NCI-H2171 (cell line): ENCODE measurements at regions not wholly inside any gene's neighbourhood (a gene's known extent, or its start where the extent isn't known, plus 50 kb on each side); places are given as distances from the start of the nearest gene placed in this dataset.

Experiments
- DNase-seq: peaks from one replicate; lab custom pipeline; 2025; lab: John Stamatoyannopoulos, UW

GRCh38 chr5:31098811-31099210 is 94.7 kb upstream of the CDH6 start:
- DNase-seq, result no peak

- DNase-seq, result no peak
Measured at GRCh38 chr5:31097851-31098250, 95.6 kb upstream of the CDH6 start.

DNA sequence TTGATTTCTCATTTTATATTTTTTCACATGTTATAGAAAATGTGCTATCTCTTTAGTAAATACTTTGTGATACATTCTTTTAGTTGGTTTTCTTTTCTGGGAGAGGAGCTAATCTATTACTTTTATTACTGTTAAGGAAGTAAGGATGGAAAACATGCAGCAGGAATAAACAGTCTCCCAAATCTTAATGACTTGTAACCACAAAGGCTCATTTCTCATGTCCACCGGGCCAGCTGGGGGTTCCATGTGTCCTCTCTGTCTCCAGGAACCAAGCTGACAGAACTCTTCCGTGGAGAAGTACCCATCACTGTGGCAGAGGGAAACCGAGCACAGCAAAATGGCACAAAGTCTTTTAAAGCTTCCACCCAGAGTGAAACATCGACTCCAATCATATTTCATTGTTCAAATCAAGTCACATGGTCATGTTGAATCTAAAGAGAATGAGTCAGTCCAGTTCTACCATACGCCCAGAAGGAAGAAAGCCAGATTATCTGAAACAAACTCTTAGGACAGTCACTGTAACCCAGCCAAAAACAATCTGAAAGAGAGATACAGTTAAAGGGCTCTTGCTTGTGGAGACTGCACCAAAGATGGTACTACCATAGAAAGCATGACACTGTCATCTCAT is 97.1 kb upstream of the CDH6 start:
- DNase-seq, result no peak

DNA sequence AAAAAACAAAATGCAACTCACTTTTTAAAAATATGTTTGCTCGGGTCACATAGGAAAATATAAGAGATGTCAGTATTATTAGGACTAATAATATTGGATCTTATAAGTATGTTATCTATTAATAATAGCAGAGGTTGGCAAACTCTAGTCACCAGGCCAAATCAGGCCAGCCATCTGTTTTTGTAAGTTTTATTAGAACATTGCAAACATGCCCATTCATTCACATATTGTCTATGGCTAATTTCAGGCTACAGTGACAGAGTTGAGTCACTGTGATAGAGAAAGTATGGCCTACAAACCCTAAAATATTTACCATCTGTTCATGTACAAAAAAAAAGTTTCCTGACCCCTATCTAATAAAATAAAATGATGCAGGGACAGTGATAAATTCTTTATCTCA is 97.7 kb upstream of the CDH6 start:
- DNase-seq, result no peak

DNA sequence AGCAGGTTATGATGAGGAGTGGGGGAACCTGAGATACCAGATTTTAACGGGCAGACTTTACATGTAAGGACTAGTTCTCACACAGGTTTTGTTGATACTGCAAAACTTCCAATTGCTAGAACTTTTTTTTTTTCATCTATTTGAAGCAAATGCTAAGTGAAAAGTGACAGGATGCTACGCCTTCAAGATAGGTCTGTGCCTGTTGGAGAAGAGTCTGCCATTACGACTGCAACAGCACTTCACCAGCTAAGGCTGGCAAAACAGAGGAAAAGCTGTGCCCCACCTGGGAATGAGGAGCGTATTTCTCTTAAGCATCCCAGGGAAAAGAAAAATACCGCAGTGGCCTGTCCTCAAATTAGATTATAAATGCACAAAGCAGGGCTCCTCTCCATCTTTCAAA is 102.0 kb upstream of the CDH6 start:
- no peak for DNase-seq

GRCh38 chr5:31090467-31090866 is 103.0 kb upstream of the CDH6 start:
- no peak for DNase-seq

DNA sequence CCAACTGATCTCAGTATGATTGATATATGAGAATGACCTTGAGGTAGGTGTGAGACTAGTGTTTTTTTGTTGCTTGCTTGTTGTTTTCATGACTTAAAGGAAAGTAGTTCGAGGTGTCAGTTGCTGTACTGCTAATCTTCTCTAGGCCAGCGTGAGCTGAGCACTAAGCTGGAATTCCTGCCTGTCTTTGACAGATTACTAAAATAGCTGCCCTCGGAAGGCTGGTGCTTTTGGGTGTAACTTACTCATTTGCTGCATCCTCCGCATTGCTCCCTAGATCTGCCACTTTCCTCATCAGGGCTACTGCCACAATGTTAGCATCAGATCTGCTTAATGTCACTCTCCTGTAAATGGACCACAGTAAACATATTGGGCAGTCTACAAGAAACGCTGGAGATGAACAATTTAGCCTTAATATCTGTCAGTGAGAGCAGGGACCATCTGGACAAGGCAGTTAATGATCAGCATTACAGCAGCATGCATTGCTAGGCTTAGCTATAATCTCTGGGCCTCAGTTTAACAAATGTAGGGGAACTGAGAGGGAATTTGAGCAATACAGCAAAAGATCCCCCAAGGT is 106.6 kb upstream of the CDH6 start:
- no peak for DNase-seq

- no peak for DNase-seq
Measured at GRCh38 chr5:31084871-31085270, 108.6 kb upstream of the CDH6 start.

GRCh38 chr5:31083364-31083763 is 110.1 kb upstream of the CDH6 start:
- no peak for DNase-seq

GRCh38 chr5:31079668-31080067 is 113.8 kb upstream of the CDH6 start:
- no peak for DNase-seq

DNA sequence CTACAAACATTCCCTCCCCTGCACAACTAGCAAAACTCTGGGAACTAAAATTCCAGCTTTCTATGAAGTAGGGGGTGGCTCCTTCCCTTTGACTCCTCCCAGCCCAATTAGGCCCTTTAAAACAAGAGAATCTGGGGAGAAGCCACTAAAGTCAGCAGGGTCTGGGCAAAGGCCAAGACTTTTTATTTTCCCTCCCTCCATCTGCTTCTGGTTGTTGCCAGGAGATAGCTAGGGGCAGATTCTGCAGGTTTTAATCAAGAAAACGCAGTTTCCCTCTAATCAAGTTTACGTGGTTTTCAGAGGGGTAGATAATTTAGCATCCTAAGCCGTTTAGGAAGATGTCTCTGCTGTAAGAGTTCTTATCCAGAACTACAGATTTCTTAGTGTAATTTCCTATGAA is 114.5 kb upstream of the CDH6 start:
- DNase-seq, result no peak

DNA sequence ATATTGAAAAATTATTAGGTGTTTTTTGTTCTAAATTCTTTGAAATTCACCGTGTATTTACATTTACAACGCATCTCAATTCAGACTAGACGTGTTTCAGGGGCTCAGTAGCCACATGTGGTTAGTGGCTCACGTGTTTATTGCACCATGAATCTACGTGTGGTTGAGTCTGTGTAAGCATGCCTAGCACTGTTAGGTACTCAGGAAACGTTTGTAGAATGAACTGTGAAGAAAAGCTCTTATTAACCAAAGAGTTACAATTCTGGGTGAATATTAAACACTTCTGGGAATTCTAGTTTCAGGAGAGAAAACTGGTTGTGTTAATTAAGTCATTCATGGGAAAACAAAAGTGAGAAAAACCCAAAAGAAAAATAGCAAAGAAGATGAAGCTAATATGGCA is 117.5 kb upstream of the CDH6 start:
- no peak for DNase-seq

GRCh38 chr5:31068287-31068686 is 125.2 kb upstream of the CDH6 start:
- no peak for DNase-seq

DNA sequence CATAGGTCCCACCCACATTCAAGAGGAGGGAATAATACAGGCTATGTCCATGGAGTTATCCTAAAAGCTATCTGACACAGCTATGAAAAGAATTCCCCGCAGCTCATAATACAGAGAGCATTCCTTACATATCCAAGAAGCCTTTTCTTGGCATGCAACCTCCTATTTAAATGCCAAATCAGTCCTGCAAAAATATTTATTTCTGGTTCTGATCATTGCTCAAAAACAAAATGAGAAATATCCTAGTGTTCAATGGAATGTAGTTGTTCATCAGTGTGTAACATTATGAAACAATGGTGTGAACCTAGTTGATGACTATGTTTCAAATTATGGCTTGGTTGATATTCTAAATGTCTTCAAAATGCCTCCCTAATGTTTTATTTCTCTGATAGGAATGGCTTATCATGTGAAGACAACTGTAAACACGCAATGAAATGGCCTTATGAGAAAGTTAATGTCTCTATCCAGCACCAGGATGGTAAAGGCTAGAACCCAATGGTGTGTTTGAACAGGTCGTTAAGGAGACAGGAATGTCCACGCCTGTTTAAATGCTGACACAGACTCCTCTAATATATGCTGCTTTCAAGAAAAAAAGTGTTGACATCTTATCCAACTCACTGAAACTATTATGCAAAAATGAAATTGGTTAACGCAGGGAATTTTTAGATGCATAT is 126.7 kb upstream of the CDH6 start:
- DNase-seq, result no peak

DNA sequence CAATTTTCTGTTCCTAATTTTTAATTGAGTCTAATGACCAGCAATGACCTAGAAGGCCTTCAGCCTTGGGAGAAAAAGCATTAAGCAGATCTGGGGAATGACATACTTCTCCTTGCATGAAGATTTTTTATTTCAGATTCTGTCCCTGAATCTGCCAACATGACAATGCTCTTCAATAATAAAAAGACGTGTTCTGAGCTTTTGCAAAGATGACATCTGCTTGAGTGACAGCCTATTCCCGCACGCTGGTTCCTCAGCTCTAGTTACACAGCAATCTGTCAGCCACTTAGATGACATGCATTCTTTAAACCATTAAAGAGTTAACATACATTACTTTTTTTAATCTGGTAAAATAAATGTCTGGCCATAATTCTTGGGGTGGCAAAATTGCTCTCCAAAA is 129.3 kb upstream of the CDH6 start:
- no peak for DNase-seq

DNA sequence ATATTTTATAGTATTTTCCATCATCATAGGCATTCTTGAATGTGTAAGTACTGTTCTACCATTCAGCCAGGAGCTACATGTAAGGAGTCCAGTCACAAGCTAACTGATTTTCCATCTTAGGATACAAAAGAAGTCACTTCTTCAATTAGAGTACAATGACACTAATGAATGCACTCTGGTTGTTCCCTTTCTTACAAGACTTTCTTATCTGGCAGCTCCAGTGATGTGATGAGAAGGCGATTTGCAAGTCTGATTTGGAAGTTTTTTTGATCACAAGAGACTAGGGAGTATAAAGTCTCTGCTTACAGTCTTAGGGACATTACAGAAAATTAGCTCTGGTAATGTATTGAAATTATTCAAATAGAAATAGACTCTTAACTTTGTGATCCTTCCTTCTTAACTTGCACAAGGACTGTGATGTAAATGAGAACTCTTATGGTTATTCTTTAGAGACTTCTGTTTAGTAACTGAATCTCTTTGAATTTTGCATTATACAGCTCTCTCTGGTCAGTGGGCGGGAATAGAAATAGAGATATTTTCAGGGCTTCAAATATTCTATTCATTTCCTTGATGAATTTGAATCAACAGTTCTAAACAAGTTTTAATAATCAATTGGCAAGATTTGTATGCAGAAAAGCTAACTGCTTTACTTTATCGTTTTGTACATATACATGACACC is 130.4 kb upstream of the CDH6 start:
- no peak for DNase-seq

- no peak for DNase-seq
Measured at GRCh38 chr5:31059889-31060288, 133.6 kb upstream of the CDH6 start.

DNA sequence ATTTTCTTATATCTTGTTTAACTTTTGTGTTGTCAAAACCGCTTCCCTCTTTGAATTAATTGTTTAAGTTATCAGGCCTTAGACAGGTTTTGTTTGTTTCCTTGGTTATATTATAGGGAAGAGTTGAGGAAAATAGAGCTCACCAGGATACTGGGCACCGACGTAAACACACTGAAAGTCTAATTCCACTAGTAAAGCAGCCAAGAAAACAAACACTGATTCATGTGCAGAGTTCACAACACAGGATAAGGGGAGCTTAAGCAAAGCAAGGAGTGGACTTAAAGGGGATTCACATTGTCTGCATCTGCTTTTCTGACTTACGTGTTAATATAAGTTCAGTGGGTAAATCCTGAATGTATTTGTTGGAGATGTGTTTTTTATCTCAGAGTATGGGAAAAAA is 139.0 kb upstream of the CDH6 start:
- no peak for DNase-seq

GRCh38 chr5:31052937-31053658 is 140.4 kb upstream of the CDH6 start:
- DNase-seq, result no peak

GRCh38 chr5:31051316-31051715 is 142.2 kb upstream of the CDH6 start:
- no peak for DNase-seq

GRCh38 chr5:31049936-31050704 is 143.4 kb upstream of the CDH6 start:
- no peak for DNase-seq

DNA sequence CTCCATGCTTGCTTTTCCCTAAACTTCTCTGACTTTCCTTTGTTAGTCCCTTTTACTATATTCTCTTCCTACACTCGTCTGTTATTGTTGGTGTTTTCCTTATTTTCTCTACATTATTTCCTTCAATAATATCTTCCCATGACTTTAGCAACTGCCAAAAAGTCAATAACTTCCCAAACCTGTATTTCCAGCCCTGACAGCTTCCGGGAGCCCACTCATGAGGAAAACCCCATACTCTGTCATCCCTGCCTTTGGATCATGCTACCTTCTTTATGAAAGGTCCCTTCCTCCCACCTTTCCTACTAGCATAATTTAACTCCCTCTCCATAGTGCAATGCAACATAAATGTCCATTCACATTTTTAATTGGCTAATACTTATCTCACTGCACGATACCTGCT is 144.0 kb upstream of the CDH6 start:
- no peak for DNase-seq
